ENCODE measurements at regions not wholly inside any gene's neighbourhood (a gene's known extent, or its start where the extent isn't known, plus 50 kb on each side); places are given as distances from the start of the nearest gene placed in this dataset.

GRCh38 chr12:74910831-74911230 lies 298.8 kb downstream of the KCNC2 start:
- no peak for DNase-seq (ENCODE audit: low spot score)

- no peak for DNase-seq (ENCODE audit: low spot score)
Measured at GRCh38 chr12:74914378-74914777, 295.3 kb downstream of the KCNC2 start.

- no peak for DNase-seq (ENCODE audit: low spot score)
Measured at GRCh38 chr12:74915718-74916117, 293.9 kb downstream of the KCNC2 start.

- no peak for DNase-seq (ENCODE audit: low spot score)
Measured at GRCh38 chr12:74917743-74918142, 291.9 kb downstream of the KCNC2 start.

- no peak for DNase-seq (ENCODE audit: low spot score)
Measured at GRCh38 chr12:74918291-74918690, 291.3 kb downstream of the KCNC2 start.

GRCh38 chr12:74922117-74922516 lies 287.5 kb downstream of the KCNC2 start:
- DNase-seq (ENCODE audit: low spot score) = no peak

- no peak for DNase-seq (ENCODE audit: low spot score)
Measured at GRCh38 chr12:74922642-74923041, 287.0 kb downstream of the KCNC2 start.

- DNase-seq (ENCODE audit: low spot score) = no peak
Measured at GRCh38 chr12:74941670-74942069, 268.0 kb downstream of the KCNC2 start.

- no peak for DNase-seq (ENCODE audit: low spot score)
Measured at GRCh38 chr12:74945771-74946198, 263.9 kb downstream of the KCNC2 start.

GRCh38 chr12:74953697-74954096 lies 255.9 kb downstream of the KCNC2 start:
- DNase-seq (ENCODE audit: low spot score) = no peak

- no peak for DNase-seq (ENCODE audit: low spot score)
Measured at GRCh38 chr12:74957231-74957630, 252.4 kb downstream of the KCNC2 start.

GRCh38 chr12:74957634-74958033 lies 252.0 kb downstream of the KCNC2 start:
- DNase-seq (ENCODE audit: low spot score) = no peak

GRCh38 chr12:74959657-74960056 lies 250.0 kb downstream of the KCNC2 start:
- no peak for DNase-seq (ENCODE audit: low spot score)

- DNase-seq (ENCODE audit: low spot score) = no peak
Measured at GRCh38 chr12:74963304-74963703, 246.3 kb downstream of the KCNC2 start.

- no peak for DNase-seq (ENCODE audit: low spot score)
Measured at GRCh38 chr12:74963867-74964331, 245.7 kb downstream of the KCNC2 start.

GRCh38 chr12:74964390-74964789 lies 245.2 kb downstream of the KCNC2 start:
- DNase-seq (ENCODE audit: low spot score) = no peak

- DNase-seq (ENCODE audit: low spot score) = no peak
Measured at GRCh38 chr12:74971201-74971600, 238.4 kb downstream of the KCNC2 start.

- DNase-seq (ENCODE audit: low spot score) = no peak
Measured at GRCh38 chr12:74977832-74978481, 231.7 kb downstream of the KCNC2 start.

- DNase-seq (ENCODE audit: low spot score) = no peak
Measured at GRCh38 chr12:74980510-74980909, 229.1 kb downstream of the KCNC2 start.

- no peak for DNase-seq (ENCODE audit: low spot score)
Measured at GRCh38 chr12:74981541-74981940, 228.1 kb downstream of the KCNC2 start.

GRCh38 chr12:74983917-74984316 lies 225.7 kb downstream of the KCNC2 start:
- no peak for DNase-seq (ENCODE audit: low spot score)

GRCh38 chr12:74984631-74985030 lies 225.0 kb downstream of the KCNC2 start:
- DNase-seq (ENCODE audit: low spot score) = no peak

GRCh38 chr12:74985293-74985985 lies 224.2 kb downstream of the KCNC2 start:
- no peak for DNase-seq (ENCODE audit: low spot score)

- no peak for DNase-seq (ENCODE audit: low spot score)
Measured at GRCh38 chr12:74985986-74986319, 223.7 kb downstream of the KCNC2 start.

Data from D341Med (cell line).